Suppressor macrophage (primary cell): ENCODE measurements at regions not wholly inside any gene's neighbourhood (a gene's known extent, or its start where the extent isn't known, plus 50 kb on each side); places are given as distances from the start of the nearest gene placed in this dataset.
"Not testable (repeated sequence)": the region's sequence is repeated elsewhere in the genome, so short reads cannot be mapped to it uniquely, and the experiment has no call there.

Experiments
- DNase-seq, 4 experiments: peaks; one replicate each; pipeline ENCODE4 v3.0.0-alpha.2; 2020 to 2022

DNA sequence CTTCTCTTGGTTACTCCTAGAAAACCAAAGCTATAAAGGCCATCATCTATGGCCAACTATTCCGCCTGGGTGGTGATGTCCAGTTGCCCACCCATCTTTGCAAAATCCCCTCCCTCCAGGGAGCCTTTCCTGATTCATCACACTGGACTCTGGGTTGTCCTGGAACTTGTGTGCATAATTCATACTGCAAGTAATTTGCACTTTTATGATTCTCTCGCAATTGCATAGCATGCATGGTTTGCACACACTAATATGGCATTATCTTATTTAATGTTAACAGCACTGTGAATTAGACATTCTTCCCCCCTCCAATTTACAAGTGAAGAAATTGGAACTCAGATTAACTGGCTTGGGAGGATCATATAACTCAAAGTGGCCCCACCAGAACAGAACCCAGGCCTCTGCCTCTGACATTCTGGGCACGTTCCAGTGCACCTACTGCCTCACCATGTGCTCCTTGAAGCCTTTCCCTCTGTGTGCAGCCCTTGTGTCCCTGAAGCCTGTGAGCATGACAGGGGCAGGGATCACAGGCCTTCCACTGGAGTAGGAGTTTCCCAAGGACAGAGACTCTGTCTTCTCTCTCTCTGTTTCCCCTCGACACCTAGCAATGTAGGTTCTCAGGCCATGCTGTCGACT is 98.9 kb upstream of the IPO9 start:
- DNase-seq: no peak

GRCh38 chr1:201730611-201731010 is 98.3 kb upstream of the IPO9 start:
- no peak for DNase-seq

DNA sequence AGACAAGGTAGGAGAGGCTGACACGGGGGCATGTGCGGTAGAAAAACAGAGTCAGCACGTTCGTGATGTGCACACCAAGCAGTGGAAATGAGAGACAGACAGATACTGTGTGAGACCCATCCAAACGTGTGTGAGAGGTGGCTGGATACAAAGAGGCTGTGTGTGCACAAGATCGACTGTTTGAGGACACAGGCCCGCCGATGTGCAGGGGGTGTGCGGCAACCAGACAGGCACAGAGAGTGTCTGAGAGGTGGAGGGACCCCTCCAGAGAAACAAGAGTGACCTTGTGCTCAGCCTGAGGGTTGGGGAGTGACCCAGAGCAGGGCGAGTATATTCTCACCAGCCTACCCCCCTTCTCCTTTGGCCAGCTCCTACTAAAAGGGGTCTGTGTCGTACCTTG is 97.8 kb upstream of the IPO9 start:
- no peak for DNase-seq

DNA sequence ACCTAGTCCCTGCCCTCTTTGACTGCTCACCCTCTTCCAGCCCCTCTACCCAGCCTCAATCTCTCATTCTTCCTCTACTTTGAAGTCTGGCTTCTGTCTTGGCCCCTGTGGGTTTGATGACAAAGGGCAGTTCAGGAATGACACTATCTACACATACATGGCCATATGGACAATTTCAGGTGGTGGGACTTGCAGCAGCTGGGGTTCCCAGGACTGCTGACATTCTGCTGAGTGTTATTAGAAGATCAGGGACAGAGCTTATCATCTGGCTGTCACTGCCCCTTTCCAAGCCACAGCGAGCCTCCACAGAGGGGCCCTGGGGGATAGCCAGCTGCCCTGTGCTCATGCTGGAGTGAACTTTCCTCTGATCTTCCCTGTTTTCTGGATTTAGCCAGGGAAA is 97.4 kb upstream of the IPO9 start:
- no peak for DNase-seq

GRCh38 chr1:201732351-201732750 is 96.6 kb upstream of the IPO9 start:
- DNase-seq: no peak

DNA sequence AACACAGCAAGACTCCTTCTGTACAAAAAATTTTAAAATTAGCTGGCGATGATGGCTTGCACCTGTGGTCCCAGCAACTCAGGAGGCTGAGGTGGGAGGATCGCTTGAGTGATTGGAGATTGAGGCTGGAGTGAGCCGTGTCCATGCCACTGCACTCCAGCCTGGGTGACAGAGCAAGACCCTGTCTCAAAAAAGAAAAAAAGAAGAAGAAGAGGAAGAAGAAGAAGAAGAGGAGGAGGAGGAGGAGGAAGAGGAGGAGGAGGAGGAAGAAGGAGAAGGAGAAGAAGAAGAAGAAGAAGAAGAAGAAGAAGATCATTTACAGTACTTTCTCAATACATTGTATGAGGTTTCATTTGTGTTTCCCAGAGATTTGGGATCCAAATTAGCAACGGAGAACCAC is 94.7 kb upstream of the IPO9 start:
- not testable (repeated sequence) for DNase-seq

GRCh38 chr1:201734786-201735185 is 94.2 kb upstream of the IPO9 start:
- no peak for DNase-seq

DNA sequence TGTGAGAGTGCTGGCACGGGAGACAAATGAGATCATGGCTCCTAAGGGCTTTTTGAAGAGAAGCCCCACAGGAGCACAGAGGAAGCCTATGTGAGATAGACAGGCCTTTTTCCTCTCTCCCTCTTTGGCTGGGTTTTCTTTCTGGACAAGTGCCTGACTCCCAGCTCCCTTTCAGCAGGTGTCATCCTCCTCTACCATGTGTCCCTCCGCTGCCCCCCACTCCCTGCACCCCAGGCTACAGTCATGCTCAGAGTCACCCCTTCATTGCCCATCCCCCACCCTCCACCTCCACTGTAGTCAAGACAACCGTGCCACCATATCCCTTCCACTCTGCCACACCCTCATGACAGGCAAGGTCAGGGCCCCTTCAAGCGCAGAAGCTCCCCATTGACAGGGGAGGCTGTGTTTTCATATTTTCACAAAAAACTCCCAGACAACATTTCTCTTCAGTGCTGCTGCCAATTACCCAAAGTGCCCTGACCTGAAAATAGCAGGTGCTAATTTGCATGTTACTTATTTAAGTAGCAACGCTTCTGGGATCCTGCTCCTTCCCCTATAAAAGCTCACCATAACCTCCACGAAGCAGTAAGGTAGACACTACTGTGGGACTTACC is 92.1 kb upstream of the IPO9 start:
- DNase-seq: no peak

GRCh38 chr1:201737352-201738060 is 91.5 kb upstream of the IPO9 start:
- DNase-seq: no peak

- no peak for DNase-seq
Observed at GRCh38 chr1:201739080-201739479, 89.9 kb upstream of the IPO9 start.

DNA sequence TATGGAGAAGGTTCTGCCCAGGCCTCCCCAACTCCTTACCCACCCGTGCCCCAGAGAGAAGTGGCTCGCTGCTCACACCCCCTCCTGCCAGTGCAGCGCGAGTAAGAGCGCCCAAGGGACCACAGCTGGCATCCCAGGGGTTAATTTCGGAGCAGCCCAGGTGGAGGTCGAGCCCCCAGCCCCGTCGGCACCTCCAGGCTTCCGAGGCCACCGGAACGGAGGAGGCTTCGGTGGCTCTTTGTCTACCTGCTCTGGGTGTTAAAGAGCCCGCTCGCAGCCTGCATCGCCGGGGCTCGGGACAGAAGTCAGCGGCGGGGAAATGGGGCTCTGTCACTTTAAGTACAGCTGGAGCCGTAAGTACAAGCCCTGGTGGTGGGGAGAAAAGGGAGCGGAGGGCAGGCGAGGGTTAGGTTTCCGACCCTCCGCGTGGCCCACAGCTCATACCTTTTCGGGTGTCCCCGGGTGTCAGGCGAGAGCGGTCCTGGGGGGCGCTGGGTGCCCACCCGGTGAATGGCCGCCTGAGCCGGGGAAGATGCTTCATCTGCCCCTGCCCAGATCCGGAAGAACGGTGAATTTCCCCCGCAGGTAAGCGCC is 89.4 kb upstream of the IPO9 start:
- peak; percentile 43 to 72 (median 60) for DNase-seq

GRCh38 chr1:201740086-201740541 is 88.8 kb upstream of the IPO9 start:
- peak in 3 of 4 experiments; percentile 23 to 35 (median 27) for DNase-seq

- peak; percentile 41 to 69 (median 67) for DNase-seq
Observed at GRCh38 chr1:201740670-201741111, 88.3 kb upstream of the IPO9 start.

DNA sequence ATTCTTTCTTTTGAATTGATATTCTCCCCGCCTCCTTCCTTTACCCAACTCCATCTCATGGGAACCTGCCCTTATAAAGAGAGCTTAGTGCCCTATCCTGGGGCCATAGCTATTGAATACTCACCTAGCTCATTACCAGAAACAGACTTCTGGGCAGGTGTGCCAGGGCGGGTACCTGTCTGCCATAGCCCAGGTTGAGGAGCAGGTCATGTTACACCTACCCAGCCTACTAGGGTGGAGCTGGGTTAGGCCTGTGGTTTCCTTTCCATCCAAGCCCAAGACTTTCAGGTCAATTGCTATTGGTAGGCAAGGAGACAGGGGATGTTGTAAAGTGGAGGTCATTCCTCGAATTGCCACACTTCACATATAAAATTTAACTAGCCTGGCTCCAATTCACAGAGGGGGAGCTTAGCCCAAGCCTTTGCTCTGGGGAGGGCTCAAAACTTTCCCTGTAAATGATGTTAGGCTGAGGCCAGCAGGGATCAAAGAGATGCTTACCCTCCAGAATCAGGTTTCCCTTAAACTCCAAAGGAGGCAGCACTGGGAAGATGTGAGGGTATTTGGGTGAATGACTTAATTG is 87.1 kb upstream of the IPO9 start:
- DNase-seq: no peak

- no peak for DNase-seq
Observed at GRCh38 chr1:201742476-201742875, 86.5 kb upstream of the IPO9 start.

DNA sequence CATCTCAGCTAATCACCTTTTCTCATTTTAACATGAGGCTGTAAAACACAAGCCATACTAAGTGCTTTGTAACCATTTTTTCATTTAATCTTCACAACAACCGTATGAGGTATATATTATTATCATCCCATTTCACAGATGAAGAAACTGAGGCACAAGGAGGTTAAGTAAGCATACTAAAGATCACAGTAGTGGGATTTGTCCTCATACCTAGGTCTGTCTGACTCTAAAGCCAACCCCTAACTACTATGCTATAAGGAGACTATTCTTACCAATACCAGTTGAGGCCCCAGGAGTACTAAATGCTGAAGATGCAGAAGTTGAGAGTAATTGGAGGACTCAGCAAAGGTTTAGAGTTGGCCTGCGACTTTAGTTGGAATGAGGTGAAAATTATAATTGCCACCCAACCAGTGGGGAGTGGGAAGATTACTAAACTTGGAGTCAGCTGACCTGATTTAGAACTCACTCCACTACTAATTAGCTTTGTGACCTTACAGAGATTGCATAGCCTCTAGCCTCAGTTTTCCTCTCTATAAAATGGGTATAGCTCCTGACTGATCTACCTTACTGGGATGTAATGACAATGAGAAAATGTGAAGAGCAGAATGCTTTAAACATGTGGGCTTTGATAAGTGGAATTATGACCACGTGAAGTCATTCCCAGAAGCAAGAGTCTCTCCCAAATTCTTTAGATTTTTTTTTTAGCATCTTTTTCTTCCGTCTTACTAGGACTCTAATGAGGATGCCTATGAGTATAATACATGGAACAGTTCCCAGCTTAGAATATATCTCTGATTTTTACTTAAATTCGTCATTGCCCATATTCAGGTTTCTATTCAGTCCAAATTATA is 85.8 kb upstream of the IPO9 start:
- DNase-seq: no peak

GRCh38 chr1:201745023-201745422 is 83.9 kb upstream of the IPO9 start:
- DNase-seq: no peak

DNA sequence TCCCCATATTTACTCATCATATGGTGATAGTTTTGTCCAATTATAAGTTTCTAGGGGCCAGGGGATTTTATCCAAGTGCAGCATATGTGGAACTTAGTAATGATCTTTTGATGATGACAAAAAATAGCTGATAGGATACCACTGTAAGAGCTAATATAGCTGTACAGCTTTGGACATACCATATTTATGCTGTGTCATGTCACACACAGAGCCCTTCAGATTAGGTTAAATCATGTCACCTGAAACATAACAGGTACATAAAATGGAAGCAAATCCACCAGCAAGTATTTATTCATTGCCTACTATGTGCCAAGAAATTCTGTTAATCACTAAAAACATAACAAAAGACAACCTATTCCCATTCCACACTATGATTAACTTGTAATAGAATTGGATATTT is 82.8 kb upstream of the IPO9 start:
- no peak for DNase-seq

GRCh38 chr1:201747261-201747660 is 81.7 kb upstream of the IPO9 start:
- no peak for DNase-seq

DNA sequence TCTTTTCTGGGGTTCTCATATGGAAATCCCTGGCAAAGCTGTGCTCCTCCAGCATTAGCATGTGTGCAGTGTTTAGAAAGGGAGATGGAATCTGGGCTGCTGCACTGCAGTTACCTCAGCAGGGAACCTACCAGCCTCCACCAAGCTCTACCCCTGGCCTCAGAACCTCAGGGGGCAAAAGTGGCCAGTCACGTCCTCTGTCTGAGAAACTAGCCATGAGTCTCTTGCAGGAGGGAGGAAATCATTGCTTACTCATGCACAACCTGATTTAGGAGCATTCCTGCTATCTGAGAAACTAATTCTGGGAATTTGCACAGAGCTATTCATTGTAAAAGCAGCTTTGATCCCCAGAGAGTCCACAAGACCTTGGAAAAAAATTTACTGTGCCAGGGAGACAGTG is 80.6 kb upstream of the IPO9 start:
- DNase-seq: no peak

DNA sequence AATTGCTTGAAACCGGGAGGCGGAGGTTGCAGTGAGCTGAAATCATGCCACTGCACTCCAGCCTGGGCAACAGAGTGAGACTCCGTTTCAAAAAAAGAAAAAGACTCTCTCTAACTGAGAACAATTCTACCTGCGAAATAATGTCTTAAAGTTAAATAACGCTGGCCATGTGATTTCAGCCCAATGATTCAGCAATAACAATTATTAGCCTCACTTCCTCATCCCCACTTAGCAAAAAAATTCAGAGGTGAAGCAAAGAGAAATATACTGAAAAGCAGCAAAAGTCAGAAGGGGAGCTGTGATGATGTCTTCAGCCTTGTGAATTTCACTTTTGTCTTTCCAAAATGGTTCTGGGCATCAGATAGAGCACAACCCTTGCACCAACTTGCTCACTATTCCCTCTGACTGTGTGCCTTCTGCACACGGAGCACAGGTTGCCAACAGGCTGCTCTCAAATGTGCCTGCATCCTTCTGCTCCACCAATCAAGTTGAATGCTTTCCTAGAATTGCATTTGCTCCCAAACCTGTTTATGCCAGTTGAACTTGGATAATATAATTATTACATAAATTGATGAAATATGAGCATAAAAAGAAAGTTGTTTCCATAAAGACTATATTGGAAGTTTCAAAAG is 79.8 kb upstream of the IPO9 start:
- DNase-seq: peak in 2 of 4 experiments; percentile 45 to 61

DNA sequence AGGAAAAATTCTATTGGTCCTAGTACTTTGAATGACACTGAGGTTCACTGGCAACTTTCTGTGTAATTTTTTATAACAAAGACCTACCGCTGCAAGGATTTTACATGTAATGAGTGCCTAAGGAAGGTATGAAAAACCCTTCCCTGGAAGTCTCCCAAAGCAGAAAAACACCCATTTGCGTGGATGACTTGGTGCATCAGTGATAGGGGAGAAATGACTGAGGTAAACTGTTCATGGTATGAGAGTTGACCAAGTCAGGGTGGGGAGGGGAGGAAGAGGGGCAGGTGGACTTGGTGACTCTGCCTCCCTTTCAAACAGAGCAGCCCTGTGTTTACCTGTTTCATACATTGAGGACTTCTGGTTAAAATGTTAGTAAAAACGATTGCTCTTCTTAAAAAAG is 78.8 kb upstream of the IPO9 start:
- DNase-seq: no peak
